ENCODE measurements at regions not wholly inside any gene's neighbourhood (a gene's known extent, or its start where the extent isn't known, plus 50 kb on each side); places are given as distances from the start of the nearest gene placed in this dataset.

DNA sequence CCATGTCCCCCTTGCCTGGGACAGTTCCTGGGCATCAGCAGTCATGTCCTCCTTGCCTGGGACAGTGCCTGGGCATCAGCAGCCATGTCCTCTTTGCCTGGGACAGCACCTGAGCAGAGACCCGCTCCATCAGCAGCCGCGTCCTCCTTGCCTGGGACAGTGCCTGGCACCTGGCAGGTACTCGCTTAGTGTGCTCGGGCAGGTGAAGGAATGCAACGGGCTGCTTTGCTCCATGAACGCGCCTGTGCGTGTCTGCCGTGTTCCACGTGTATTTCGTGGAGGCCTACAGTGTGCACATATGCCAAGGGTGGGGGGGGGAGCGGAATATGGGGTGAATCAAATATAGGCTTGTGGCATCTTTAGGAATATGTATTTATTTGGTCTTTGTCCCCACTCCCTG, 1490.7 kb downstream of the TBC1D22A start:
- DNase-seq (ENCODE audit: low spot score): no peak

DNA sequence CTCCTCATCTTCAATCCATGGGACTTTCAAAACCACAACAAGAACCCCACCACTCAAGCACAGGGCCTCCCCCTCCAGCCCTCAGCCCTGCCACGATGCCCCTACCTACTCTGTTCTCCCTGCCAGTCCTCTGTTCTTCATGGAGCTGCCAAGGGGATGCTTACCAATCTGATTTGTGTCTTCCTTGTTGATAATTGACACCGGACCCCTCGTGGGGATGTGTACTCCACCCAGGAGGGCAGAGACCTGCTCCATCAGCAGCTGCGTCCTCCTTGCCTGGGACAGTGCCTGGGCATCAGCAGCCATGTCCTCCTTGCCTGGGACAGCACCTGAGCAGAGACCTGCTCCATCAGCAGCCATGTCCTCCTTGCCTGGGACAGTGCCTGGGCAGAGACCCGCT, 1489.2 kb downstream of the TBC1D22A start:
- DNase-seq (ENCODE audit: low spot score): no peak

DNA sequence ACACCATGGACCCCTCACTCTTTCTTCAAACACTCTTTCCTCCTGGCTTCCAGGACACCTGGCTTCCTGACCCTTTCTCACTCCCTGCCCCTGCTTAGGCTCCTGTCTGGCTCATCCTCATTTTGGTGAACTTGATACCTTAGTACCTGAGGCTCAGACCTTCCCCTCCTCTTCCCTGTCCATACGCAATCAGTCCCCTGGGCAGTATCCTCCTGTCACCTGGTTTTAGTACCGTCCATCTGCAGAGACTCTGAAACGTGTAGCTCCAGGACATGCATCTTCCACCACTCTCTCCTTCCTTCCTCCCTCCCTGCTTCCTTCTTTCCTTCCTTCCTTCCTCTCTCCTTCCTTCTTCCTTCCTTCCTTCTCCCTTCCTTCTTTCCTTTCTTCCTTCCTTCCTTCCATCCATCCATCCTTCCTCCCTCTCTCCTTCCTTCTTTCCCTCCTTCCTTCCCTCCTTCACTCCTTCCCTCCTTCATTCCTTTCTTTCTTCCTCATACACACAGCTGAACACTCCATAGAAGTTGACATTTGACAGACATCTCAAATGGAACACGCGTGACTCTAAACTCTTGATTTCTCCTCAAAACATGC, 1488.6 kb downstream of the TBC1D22A start:
- DNase-seq (ENCODE audit: low spot score): no peak

DNA sequence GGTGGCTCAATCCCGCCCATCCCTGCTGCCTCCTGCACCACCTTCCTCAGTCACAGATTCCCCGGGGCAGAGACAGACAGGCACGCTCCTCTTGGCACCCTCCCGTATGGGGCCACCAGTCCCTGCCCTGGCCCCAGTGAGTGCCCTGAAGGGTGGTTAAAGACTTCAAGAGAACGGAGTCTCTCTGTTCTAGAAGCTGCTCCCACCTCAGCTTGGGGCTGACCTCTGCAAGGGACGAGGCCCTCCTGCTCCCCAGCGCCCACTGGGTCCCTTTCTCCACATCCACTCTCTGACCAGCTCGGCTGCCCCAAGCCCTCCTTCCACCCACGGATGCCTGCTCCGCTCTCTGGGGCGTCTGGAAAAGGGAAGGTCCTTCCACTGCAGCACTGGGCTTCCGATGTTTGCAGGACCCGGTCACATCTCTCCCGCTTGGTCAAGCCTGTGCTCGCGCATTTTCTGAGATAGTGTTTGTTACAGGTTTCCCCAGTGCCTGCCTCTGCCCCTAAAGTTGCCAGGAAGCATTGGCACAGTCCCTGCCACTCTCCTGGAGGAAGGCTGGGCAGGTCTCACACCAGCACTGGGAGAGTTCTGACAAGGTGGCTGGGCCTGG, 1487.9 kb downstream of the TBC1D22A start:
- no peak for DNase-seq (ENCODE audit: low spot score)

DNA sequence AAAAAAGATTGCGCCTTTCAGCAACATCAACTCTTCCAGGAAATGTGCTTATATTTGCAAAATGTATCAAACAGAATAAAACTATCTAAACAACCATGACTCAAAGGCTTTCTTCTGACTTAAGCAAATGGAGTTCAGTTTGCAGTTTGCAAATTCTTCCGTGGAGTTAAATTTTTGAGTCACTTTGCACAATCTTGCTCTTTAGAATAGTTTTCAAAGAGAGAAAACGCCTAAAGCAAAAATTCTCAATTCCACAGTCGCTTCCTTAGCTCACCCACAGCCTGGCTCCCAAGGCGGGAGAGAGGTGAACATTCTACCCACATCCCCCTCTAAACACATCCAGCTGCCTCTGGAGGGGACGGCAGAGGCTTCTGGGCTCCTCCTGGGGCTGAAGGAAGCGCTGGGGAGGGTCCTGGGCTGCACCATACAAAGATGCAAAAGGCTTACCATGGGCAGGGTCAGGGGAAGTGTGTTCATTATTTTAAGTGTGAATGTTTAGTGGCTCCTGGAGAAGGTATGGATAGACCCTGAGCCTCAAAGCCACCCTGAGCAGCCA, 1487.3 kb downstream of the TBC1D22A start:
- no peak for DNase-seq (ENCODE audit: low spot score)

DNA sequence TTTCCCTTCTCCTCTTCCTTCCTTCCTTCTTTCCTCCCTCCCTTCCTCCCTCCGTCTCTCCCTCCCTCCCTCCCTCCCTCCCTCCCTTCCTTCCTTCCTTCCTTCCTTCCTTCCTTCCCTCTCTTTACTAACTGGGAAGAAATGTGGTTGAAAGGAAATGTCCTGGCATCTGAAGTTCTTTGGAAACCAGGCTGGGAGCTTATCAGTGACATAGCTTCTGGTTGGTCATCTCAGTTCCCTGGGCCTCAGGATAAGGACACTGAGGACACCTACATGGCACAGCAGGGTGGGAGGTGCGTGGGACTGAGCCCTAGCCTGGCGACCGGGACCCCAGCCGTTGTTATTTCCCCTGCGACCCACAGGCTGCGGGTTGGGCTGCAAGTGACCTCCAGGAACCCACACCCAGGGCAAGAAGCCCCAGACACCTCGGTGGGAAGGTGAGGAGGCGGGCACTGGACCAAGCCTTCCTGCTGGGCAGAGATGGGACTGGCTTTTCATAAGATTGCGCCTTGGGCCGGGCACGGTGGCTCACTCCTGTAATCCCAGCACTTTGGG, 1486.5 kb downstream of the TBC1D22A start:
- no peak for DNase-seq (ENCODE audit: low spot score)

DNA sequence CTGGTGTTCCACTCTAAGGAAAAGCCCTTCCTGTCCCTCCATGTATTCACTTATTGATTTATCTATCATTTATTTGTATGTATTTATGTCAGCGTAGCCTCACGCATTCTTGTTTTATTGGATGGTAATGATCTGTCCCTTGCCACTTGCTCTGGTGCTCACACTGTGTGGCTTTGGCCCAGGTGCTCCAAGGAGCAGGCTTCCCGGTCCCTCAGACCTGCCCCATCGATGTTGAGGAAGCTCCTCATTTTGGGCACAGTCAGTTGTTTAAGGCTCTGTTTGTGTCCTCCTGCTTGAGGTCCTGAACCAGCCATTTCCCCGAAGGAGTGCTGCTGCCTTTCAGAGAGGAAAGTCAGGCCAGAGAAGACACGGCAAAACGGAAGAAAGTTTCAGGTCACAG, 1485.4 kb downstream of the TBC1D22A start:
- no peak for DNase-seq (ENCODE audit: low spot score)

DNA sequence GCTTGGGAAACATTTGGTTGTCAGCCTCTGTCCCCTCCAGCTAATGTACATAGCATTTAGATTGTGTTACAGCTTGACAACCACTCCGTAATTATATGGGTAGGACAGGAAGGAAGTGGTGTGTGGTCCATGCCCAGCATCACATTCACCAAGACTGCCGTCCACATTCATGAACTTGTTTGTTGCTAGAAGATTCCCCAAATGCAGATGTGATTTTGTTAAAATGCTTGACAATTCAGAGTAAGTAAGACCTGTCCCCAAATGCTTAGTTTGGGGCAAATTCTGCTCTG, 1482.7 kb downstream of the TBC1D22A start:
- no peak for DNase-seq (ENCODE audit: low spot score)

DNA sequence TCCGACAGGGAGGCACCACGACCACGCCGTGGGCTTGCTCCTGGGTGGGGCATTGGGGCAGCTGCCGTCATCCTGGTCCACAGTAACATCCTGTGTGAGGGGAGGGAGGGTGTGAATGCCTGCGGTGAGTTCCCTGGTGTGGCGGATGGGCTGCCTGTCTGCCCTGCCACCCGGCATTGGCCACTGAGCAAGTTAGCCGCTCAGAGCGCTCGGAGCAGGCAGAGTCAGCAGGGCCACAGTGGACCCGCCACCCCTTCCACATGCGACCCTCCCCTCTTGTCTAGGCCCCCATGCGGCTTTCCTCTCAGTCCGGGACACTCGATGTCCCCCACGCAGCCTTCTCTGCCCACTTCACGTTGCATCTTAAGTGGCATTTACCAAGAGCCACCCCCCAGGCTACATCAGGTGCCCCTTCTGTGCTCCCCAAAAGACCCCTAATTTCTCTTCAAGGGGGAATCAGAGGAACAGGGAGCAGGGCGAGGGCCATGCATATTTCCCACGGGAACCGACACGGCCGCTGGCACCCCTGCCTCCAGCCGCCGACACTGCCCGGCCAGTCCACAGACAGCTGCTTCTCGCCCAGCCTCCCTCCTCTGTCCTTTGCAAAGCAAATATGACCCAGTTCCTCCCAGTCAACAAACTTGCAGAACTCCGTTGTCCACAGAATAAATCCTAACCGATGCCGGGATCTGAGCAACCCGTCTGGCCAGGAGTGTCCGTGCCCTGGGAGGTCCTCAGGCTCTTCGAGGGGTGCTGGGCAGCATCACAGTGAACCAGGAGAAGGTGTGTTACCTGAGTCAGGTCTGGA, 1482.1 kb downstream of the TBC1D22A start:
- DNase-seq (ENCODE audit: low spot score): no peak

DNA sequence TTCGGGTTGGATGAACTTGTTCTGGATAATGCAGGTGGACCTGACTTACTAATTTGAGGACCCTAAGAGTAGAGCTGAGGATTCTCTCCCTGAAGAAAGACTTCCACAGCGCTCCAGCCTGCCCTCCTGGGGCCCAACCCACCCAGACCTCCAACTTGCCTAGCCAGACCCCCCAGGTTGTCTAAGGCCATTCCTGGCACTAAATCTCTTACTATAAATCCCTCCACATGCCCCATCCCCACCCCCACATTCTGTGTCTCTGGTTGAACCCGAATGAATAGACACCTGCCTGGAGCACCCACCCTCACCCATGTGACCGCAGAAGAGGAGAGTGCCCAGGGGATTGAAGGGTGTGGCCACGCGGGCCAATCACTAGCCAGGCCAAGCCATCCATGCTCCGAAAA, 1480.0 kb downstream of the TBC1D22A start:
- DNase-seq (ENCODE audit: low spot score): no peak

DNA sequence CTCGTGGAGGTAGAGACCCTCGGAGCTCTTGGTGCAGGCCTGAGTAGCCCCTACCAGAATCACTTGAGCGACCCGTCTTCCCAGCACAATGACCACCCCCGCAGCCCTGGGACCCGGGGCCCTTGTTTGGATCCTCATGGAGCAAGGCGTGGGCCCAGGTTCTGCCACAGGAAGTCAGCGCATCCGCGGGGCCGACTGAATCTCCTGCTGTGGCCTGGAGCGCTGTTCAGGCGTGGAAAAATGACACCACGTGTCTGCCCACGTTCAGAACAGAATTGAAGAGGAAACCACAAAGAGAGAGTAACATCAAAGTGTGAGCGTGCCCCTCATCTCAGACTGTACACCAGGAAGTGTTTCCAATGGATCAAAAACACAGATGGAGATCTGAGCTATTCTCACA, 1479.2 kb downstream of the TBC1D22A start:
- no peak for DNase-seq (ENCODE audit: low spot score)

DNA sequence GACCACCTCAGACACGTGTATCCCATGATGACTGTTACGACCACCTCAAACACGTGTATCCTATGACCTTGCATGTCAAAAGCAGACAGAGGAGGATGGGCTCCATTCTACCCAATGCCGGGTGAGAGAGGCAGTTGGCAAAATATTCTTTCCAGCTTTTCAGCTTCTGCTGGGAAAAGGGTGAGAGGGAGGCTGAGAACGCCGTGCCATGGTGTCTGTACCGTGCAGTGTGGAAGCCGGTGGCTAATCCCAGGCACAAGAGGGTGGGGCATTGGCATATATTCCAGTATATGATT, 1478.4 kb downstream of the TBC1D22A start:
- DNase-seq (ENCODE audit: low spot score): no peak

DNA sequence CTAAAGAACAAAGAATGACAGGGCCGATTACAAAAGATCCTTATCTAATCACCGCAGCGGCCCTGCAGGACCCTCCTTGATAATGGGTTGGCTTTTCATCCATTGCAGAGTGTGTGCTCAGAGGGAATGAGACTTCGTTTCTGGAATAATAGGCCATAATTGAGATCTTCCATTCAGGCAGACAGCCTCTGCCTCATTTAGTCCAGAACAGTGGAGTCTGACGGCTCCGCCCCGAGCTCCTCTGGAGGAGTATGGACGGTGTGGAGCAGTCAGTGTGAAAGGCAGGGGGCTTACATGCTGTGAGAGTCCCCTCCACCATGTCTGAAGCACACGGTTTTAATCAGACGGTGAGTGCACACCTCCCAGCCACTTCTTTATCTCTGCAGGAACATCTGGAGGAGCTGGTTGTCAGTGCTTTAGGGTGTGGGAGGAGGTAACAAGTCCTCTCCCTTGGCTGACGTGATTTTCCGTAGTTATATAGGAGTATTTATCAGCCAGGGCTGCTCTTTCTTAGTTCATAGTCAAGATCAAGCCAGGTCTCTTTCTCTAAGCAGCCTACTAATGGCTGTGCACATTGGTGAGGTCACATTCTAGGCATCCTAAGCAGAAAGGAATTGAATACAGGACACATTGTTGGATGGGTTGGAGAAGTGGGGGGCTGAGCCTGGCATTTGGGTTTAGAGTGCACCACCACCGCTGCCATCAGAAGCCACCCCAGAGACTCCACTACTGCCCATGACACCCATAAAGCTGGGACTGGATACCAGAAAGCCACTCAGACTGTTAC, 1477.9 kb downstream of the TBC1D22A start:
- no peak for DNase-seq (ENCODE audit: low spot score)

DNA sequence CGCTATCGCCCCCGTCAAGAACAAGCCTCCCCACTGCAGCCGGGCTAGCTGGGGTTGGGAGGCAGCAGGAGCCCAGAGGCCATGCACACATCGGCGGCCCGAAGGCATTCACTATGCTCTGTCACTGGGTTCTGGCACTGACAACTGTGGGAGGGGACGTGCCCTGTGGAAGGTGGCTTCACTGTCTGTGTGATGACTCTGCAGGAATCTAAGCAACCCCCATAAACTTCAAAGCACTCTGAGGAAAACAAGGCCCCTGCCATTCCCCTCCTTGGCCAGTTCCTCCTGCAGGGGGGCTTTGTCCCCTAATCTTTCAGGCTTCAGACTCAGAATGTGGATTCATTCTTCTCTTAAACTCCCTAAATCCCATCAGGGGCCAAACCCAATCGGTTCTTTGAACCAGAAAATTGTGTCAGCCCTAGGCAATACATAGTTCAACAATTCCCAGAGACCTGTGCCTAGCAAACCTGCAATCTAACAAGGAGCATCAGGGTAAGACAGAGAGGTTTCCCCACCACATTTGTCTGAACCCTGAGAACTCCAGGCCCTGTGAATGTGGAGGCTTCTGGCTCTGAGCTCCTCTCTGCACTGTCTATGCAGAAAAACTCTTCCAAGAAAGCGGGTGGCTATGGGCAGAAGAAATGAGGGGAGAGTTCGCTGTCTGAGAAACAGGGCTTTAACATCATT, 1477.2 kb downstream of the TBC1D22A start:
- no peak for DNase-seq (ENCODE audit: low spot score)

DNA sequence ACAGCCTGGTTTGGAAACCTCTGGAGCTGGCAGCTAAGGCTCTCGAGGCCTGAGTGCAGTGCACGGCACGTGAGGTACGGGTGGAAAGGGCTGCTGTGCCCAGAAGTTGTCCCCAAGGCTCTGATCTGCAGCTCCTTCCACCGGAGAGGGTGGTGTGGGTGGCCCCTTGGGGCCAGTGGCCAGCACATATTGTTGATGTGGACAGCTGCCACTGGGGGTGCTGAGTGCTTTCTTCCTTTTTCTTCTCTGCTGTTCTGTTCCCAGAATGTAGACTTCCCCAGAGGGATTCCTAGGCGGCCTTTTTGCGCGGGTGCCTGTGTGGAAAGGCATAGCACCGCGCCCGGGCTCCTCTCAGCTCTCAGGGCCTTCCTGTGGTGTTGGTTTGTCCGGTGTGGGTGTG, 1476.5 kb downstream of the TBC1D22A start:
- DNase-seq (ENCODE audit: low spot score): no peak

DNA sequence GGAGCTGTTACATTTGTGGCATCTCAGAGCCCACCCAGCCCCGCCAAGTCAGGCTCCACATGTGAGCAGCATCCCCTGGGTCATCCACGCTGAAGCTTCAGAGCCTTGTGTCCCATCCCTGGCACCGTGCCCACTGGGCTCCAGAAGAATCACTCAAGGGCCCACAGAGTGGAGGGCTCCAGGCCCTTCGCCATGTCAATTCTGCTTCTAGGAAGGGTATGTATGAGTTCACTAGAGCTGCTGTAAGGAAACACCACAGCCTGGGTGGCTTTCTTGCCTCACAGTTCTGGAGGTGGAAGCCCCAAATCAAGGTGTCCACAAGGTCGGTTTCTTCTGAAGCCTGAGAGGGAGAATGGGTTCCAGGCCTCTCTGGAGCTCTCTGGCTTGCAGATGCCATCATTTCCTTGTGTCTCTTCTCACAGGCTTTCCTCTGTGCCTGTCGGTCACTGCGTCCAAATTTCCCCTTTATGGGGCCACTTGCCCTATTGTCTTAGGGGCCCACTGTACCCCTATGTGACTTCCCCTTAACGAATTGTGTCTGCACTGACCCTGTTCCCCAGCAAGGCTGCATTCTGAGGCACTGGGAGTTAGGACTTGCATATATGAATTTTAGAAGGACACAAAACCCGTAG, 1476.0 kb downstream of the TBC1D22A start:
- DNase-seq (ENCODE audit: low spot score): no peak

DNA sequence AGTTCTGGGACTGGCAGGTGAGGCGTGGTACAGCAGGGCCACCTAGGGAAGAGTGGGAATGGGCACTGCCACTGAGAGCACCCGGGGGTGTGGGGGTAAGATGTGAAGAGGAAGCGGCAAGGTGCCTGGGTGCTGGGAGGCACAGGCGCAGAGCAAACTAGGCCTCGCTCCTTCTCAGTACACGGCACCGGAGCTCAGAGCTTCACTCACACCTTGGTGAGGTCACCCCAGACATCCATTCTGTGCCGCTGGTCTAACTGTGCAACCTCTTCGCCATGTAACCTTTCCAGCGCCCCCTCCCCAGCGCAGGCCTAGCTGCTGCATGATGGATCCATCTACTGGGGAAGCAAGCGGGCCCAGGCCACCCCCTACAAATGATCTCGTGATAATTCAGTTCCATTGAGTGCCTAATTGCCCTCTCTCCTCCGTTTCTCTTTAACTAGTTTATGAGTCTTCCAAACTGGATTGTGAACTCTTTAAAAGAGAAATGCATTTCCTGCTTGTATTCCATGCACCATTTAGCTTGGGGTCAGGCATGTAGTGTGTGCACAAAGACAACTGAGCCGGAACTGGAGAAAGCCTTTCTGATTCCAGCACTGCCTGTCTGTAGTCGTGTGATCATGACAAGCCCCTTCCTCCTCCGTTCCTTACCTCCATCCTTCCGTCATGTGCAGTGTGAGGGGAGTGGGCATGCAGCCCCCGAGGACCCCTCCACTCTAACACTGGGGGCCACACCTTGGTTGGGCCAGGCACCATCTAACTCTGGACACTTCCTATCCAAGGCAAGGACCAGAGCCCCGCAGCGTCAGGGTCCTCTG, 1475.2 kb downstream of the TBC1D22A start:
- no peak for DNase-seq (ENCODE audit: low spot score)

DNA sequence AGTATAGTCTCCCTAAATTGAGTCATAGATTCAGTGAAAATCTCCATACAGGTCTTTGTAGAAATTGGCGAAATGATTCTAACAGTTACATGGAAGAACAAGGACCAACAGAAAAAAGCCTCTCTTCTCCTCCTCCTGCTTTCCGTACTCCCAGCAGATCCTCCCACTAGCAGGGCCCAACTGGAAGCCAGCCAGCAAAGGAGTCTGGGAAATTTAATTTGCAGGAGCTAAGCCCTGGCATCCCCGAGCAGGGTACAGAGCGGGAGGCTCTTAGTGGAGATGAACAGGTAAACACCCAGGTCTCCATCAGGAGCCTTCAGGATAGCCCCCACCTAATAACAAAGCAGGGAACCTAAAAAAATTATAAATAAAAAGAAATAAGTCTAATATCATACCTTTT, 1473.8 kb downstream of the TBC1D22A start:
- no peak for DNase-seq (ENCODE audit: low spot score)

DNA sequence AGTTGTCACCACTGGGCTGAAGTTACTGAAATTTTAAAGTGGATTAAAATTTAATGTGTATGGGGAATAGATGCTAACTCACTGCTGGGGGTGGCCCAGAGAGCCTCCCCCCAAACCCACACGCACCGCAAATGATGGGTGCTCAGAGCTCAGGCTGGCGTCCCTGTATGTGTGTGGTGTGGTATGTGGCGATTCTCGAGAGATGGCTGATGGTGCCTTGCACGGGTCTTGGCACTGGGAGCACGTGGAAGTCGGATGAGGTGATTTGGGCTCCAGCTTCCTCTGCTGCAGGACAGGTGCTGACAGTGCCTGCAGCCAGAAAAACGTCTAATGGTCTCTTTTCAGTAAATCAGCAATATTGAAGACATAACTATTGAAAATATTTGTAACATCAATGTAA, 1473.3 kb downstream of the TBC1D22A start:
- no peak for DNase-seq (ENCODE audit: low spot score)

DNA sequence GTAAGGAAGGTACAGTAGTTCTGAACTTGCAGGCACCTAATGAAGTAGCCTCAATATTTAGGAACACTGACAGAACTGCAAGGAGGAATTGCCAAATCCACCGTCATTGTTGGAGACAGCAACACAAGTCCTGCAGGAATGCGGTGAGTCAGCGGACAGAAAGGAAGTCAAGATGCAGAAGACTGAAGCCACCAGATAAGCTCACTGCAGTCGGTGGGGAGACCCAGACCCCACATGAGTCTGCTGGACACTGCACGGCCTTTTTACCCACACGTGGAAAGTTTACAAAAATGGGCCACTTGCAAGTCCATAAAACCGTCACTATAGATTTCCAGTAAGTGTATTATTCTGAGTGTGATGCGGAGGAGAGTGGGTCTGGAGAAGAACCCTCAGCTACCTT, 1471.6 kb downstream of the TBC1D22A start:
- DNase-seq (ENCODE audit: low spot score): no peak

DNA sequence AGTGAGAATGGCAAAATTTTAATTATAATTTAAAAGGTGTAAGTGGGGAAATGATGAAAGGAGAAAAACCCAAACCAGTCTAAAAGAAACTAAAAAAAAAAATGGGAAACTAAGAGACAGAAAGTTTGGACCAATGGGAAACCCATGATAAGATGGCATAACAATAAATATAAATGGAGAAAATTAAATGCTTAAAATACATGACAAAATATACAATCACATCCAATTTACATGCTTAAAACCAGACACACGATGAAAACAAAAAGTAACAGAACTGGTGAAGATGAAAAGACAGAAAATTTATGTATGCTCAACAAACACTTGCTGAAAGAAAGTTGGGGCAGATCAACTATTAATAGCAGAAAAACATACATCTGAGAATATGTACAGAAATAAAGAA, 1471.1 kb downstream of the TBC1D22A start:
- DNase-seq (ENCODE audit: low spot score): no peak
